ENCODE measurements at regions not wholly inside any gene's neighbourhood (a gene's known extent, or its start where the extent isn't known, plus 50 kb on each side); places are given as distances from the start of the nearest gene placed in this dataset.
"Not testable (repeated sequence)": the region's sequence is repeated elsewhere in the genome, so short reads cannot be mapped to it uniquely, and the experiment has no call there.

GRCh38 chr1:70554341-70554740 is 143.3 kb downstream of the CTH start:
- Histone ChIP-seq H3K36me3 (ENCODE audit: control insufficient read depth, insufficient read depth, low read length) (no peaks in the 10 kb centered on the region), H3K4me1 (ENCODE audit: control insufficient read depth, insufficient read depth, low read length, poor library complexity, severe bottlenecking) (no peaks in the 10 kb centered on the region)
- 83 to 84% methylated on average over 1 to 2 of the region's 2 CpGs for WGBS, 2 experiments (ENCODE audit: insufficient coverage in 2 of 2)

GRCh38 chr1:70556541-70556940 is 145.5 kb downstream of the CTH start:
- no CpG with 5 or more reads among the region's 2 CpGs for WGBS, 2 experiments (ENCODE audit: insufficient coverage in 2 of 2)
- Histone ChIP-seq H3K4me3 (ENCODE audit: extremely low read depth, insufficient read depth, low read length, poor library complexity, severe bottlenecking) (no peak overlapping the region), H3K9me3 (ENCODE audit: control insufficient read depth, low read length) (no peaks in the 10 kb centered on the region), H3K4me1 (ENCODE audit: control insufficient read depth, insufficient read depth, low read length, poor library complexity, severe bottlenecking) (no peaks in the 10 kb centered on the region), H3K27ac (ENCODE audit: low read depth, low read length, severe bottlenecking) (no peak overlapping the region), H3K36me3 (ENCODE audit: control insufficient read depth, insufficient read depth, low read length) (no peaks in the 10 kb centered on the region)

More at GRCh38 chr1:70554341-70554740, 143.3 kb downstream of the CTH start:
- Histone ChIP-seq H3K27ac (ENCODE audit: low read depth, low read length, severe bottlenecking) (no peak overlapping the region), H3K4me3 (ENCODE audit: extremely low read depth, insufficient read depth, low read length, poor library complexity, severe bottlenecking) (no peak overlapping the region), H3K9me3 (ENCODE audit: control insufficient read depth, low read length) (no peaks in the 10 kb centered on the region)

- WGBS, 2 experiments (ENCODE audit: insufficient coverage in 2 of 2) = 76 to 94% methylated on average over 4 to 5 of the region's 5 CpGs
- no peak overlapping the region for H3K27ac ChIP-seq (ENCODE audit: low read depth, low read length, severe bottlenecking)
- H3K9me3 ChIP-seq (ENCODE audit: control insufficient read depth, low read length) = no peaks in the 10 kb centered on the region
- H3K36me3 ChIP-seq (ENCODE audit: control insufficient read depth, insufficient read depth, low read length) = no peaks in the 10 kb centered on the region
- H3K4me1 ChIP-seq (ENCODE audit: control insufficient read depth, insufficient read depth, low read length, poor library complexity, severe bottlenecking) = no peaks in the 10 kb centered on the region
- H3K4me3 ChIP-seq (ENCODE audit: extremely low read depth, insufficient read depth, low read length, poor library complexity, severe bottlenecking) = no peak overlapping the region
Measured at GRCh38 chr1:70567167-70567566, 156.1 kb downstream of the CTH start.

GRCh38 chr1:70571191-70571590 is 160.1 kb downstream of the CTH start:
- H3K36me3 ChIP-seq (ENCODE audit: control insufficient read depth, insufficient read depth, low read length) = no peaks in the 10 kb centered on the region

GRCh38 chr1:70573317-70573843 is 162.3 kb downstream of the CTH start:
- H3K4me1 ChIP-seq (ENCODE audit: control insufficient read depth, insufficient read depth, low read length, poor library complexity, severe bottlenecking) = no peaks in the 10 kb centered on the region
- 100% methylated on average over 1 of the region's 2 CpGs; no CpG with 5 or more reads in 1 of the 2 experiments for WGBS, 2 experiments (ENCODE audit: insufficient coverage in 2 of 2)
- H3K4me3 ChIP-seq (ENCODE audit: extremely low read depth, insufficient read depth, low read length, poor library complexity, severe bottlenecking) = no peak overlapping the region
- H3K9me3 ChIP-seq (ENCODE audit: control insufficient read depth, low read length) = no peaks in the 10 kb centered on the region
- no peak overlapping the region for H3K27ac ChIP-seq (ENCODE audit: low read depth, low read length, severe bottlenecking)
- H3K36me3 ChIP-seq (ENCODE audit: control insufficient read depth, insufficient read depth, low read length) = no peaks in the 10 kb centered on the region

More at GRCh38 chr1:70571191-70571590, 160.1 kb downstream of the CTH start:
- Histone ChIP-seq H3K27ac (ENCODE audit: low read depth, low read length, severe bottlenecking) (no peak overlapping the region), H3K4me3 (ENCODE audit: extremely low read depth, insufficient read depth, low read length, poor library complexity, severe bottlenecking) (no peak overlapping the region), H3K4me1 (ENCODE audit: control insufficient read depth, insufficient read depth, low read length, poor library complexity, severe bottlenecking) (no peaks in the 10 kb centered on the region), H3K9me3 (ENCODE audit: control insufficient read depth, low read length) (no peaks in the 10 kb centered on the region)

- Histone ChIP-seq H3K4me3 (ENCODE audit: extremely low read depth, insufficient read depth, low read length, poor library complexity, severe bottlenecking) (no peak overlapping the region), H3K36me3 (ENCODE audit: control insufficient read depth, insufficient read depth, low read length) (no peaks in the 10 kb centered on the region), H3K4me1 (ENCODE audit: control insufficient read depth, insufficient read depth, low read length, poor library complexity, severe bottlenecking) (no peaks in the 10 kb centered on the region), H3K9me3 (ENCODE audit: control insufficient read depth, low read length) (no peaks in the 10 kb centered on the region), H3K27ac (ENCODE audit: low read depth, low read length, severe bottlenecking) (no peak overlapping the region)
Measured at GRCh38 chr1:70581661-70582060, 170.6 kb downstream of the CTH start.

- Histone ChIP-seq H3K4me1 (ENCODE audit: control insufficient read depth, insufficient read depth, low read length, poor library complexity, severe bottlenecking) (no peaks in the 10 kb centered on the region), H3K27ac (ENCODE audit: low read depth, low read length, severe bottlenecking) (no peak overlapping the region), H3K4me3 (ENCODE audit: extremely low read depth, insufficient read depth, low read length, poor library complexity, severe bottlenecking) (no peak overlapping the region), H3K36me3 (ENCODE audit: control insufficient read depth, insufficient read depth, low read length) (no peaks in the 10 kb centered on the region), H3K9me3 (ENCODE audit: control insufficient read depth, low read length) (no peaks in the 10 kb centered on the region)
- WGBS, 2 experiments (ENCODE audit: insufficient coverage in 2 of 2) = no CpG with 5 or more reads among the region's 1 CpG
Measured at GRCh38 chr1:70583522-70583921, 172.5 kb downstream of the CTH start.

GRCh38 chr1:70586046-70586445 is 175.0 kb downstream of the CTH start:
- WGBS, 2 experiments (ENCODE audit: insufficient coverage in 2 of 2) = 33% methylated on average over 1 of the region's 1 CpG; no CpG with 5 or more reads in 1 of the 2 experiments
- H3K4me1 ChIP-seq (ENCODE audit: control insufficient read depth, insufficient read depth, low read length, poor library complexity, severe bottlenecking) = no peaks in the 10 kb centered on the region
- H3K4me3 ChIP-seq (ENCODE audit: extremely low read depth, insufficient read depth, low read length, poor library complexity, severe bottlenecking) = no peak overlapping the region
- H3K27ac ChIP-seq (ENCODE audit: low read depth, low read length, severe bottlenecking) = no peak overlapping the region
- H3K36me3 ChIP-seq (ENCODE audit: control insufficient read depth, insufficient read depth, low read length) = no peaks in the 10 kb centered on the region
- no peaks in the 10 kb centered on the region for H3K9me3 ChIP-seq (ENCODE audit: control insufficient read depth, low read length)

- no CpG with 5 or more reads among the region's 3 CpGs for WGBS, 2 experiments (ENCODE audit: insufficient coverage in 2 of 2)
- no peaks in the 10 kb centered on the region for H3K4me1 ChIP-seq (ENCODE audit: control insufficient read depth, insufficient read depth, low read length, poor library complexity, severe bottlenecking)
- no peaks in the 10 kb centered on the region for H3K9me3 ChIP-seq (ENCODE audit: control insufficient read depth, low read length)
- H3K36me3 ChIP-seq (ENCODE audit: control insufficient read depth, insufficient read depth, low read length) = no peaks in the 10 kb centered on the region
- H3K27ac ChIP-seq (ENCODE audit: low read depth, low read length, severe bottlenecking) = no peak overlapping the region
- no peak overlapping the region for H3K4me3 ChIP-seq (ENCODE audit: extremely low read depth, insufficient read depth, low read length, poor library complexity, severe bottlenecking)
Measured at GRCh38 chr1:70587872-70588366, 176.9 kb downstream of the CTH start.

GRCh38 chr1:70593551-70593950 is 182.5 kb downstream of the CTH start:
- H3K9me3 ChIP-seq (ENCODE audit: control insufficient read depth, low read length); H3K4me1 ChIP-seq (ENCODE audit: control insufficient read depth, insufficient read depth, low read length, poor library complexity, severe bottlenecking); H3K4me3 ChIP-seq (ENCODE audit: extremely low read depth, insufficient read depth, low read length, poor library complexity, severe bottlenecking); H3K27ac ChIP-seq (ENCODE audit: low read depth, low read length, severe bottlenecking); H3K36me3 ChIP-seq (ENCODE audit: control insufficient read depth, insufficient read depth, low read length): not testable (repeated sequence)
- WGBS, 2 experiments (ENCODE audit: insufficient coverage in 2 of 2) = 63 to 64% methylated on average over 3 of the region's 3 CpGs

GRCh38 chr1:70608815-70609214 is 197.7 kb downstream of the CTH start:
- H3K9me3 ChIP-seq (ENCODE audit: control insufficient read depth, low read length) = no peaks in the 10 kb centered on the region
- no peaks in the 10 kb centered on the region for H3K4me1 ChIP-seq (ENCODE audit: control insufficient read depth, insufficient read depth, low read length, poor library complexity, severe bottlenecking)
- H3K4me3 ChIP-seq (ENCODE audit: extremely low read depth, insufficient read depth, low read length, poor library complexity, severe bottlenecking) = no peak overlapping the region
- no peaks in the 10 kb centered on the region for H3K36me3 ChIP-seq (ENCODE audit: control insufficient read depth, insufficient read depth, low read length)
- 100% methylated on average over 1 of the region's 2 CpGs for WGBS, 2 experiments (ENCODE audit: insufficient coverage in 2 of 2)
- H3K27ac ChIP-seq (ENCODE audit: low read depth, low read length, severe bottlenecking) = no peak overlapping the region
